ENCODE measurements at regions not wholly inside any gene's neighbourhood (a gene's known extent, or its start where the extent isn't known, plus 50 kb on each side); places are given as distances from the start of the nearest gene placed in this dataset.

DNA sequence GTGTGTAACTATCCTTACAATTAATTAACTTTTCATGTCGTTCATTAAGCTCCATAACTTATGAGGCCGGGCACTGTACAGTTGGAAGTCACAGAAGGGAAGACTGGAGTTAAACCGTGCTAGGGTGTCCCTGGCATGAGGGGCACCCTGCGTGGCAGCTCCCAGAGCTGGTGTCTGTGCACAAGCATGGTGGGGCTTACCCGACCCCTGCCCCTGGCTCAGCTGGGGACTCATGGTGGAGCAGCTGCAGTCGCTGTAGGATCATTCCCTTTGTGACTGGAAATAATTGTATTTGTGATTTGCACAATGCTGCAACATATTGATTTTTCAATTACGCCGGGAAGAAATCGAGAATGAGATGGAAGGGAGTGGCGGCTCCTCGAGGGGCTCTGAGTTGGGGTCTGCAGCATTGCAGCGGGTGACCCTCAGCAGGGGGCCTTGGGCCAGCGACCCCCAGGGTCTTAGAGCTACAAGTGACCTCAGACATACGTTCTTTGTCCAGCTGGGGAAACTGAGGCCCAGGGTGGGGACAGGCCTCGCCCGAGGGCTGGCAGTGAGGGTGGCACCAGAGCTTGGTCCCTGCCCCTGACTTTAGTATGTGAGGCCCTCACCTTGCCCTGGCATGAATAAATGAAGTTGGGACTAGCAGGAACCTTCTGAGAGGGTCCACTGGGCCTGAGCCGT lies 125.4 kb downstream of the KIF26A start:
- no peak for TF ChIP-seq CTCF (IDR thresholded peaks at IDR 0.05)
- H3K27me3 ChIP-seq, result peaks cover 0 to 31% of the 10 kb centered on the region in 2 donors
- no peaks in the 10 kb centered on the region for H3K9me3 ChIP-seq
- no peaks in the 10 kb centered on the region for H3K4me1 ChIP-seq
- no peaks in the 10 kb centered on the region for H3K36me3 ChIP-seq
- H3K4me3 ChIP-seq, result no peak overlapping the region
- peak in 1 of 2 donors; percentile 46 for DNase-seq
- no peak overlapping the region for H3K27ac ChIP-seq
- intact Hi-C loops (cut with DNase I; ENCODE audit: low total_unique reads), result no loop called here

GRCh38 chr14:104264495-104265265 lies 126.3 kb downstream of the KIF26A start:
- Histone ChIP-seq H3K27ac (no peak overlapping the region), H3K9me3 (no peaks in the 10 kb centered on the region), H3K4me3 (no peak overlapping the region), H3K4me1 (no peaks in the 10 kb centered on the region), H3K27me3 (peaks cover 0 to 34% of the 10 kb centered on the region in 2 donors), H3K36me3 (no peaks in the 10 kb centered on the region)
- peak in 1 of 2 donors; percentile 59 for DNase-seq
- intact Hi-C loops (cut with DNase I; ENCODE audit: low total_unique reads), result no loop called here
- TF ChIP-seq CTCF (IDR thresholded peaks at IDR 0.05), result no peak

GRCh38 chr14:104265918-104266630 lies 127.7 kb downstream of the KIF26A start:
- H3K36me3 ChIP-seq, result no peaks in the 10 kb centered on the region
- no peak for TF ChIP-seq CTCF (IDR thresholded peaks at IDR 0.05)
- no peaks in the 10 kb centered on the region for H3K4me1 ChIP-seq
- no peak overlapping the region for H3K4me3 ChIP-seq
- H3K27me3 ChIP-seq, result peaks cover 0 to 36% of the 10 kb centered on the region in 2 donors
- intact Hi-C loops (cut with DNase I; ENCODE audit: low total_unique reads), result no loop called here
- no peak overlapping the region for H3K27ac ChIP-seq
- H3K9me3 ChIP-seq, result no peaks in the 10 kb centered on the region
- DNase-seq, result peak in 1 of 2 donors; percentile 42

DNA sequence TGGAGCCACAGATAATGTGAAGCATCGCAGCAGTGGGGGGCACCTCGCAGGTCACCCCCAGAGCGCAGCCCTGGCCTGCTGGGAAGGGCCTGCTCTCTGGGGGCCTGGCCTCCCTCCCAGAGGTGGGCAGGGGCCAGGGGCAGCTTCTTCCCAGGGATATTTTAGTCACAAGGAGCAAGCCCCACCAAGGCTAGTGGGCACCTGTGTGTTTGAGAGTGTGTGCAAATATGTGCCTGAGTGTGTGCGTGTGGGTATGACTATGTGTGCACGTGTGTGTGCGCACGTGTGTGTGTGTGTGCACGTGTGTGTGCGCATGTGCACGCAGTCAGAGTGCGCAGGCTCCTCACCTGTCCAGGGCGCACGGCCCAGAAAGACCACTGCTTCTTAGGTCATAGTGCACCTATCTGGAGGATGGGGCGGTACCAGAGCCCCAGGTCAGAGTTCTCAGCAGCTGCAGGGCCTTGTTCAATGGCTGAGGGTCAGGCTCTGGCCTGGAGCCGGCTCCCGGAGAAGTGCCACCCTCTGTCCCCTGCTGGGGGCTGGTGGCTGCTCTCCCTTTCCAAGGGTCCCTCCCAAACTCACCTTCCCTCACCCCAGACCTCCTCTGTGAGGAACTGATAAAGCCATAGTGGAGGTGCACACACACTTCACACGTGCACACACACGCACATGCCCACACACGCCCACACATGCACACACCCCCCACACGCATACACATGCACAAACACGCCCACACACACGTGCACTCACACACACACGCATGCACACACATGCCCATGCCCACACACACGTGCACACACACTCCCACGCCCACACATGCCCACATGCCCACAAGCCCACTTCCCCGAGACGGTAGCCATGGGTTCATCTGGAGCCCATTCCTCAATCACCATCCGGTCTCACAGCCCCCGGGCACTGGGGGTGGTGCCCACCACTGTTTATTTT lies 128.5 kb downstream of the KIF26A start:
- Histone ChIP-seq H3K9me3 (no peaks in the 10 kb centered on the region), H3K27ac (no peak overlapping the region), H3K4me1 (no peaks in the 10 kb centered on the region), H3K27me3 (peaks cover 0 to 36% of the 10 kb centered on the region in 2 donors), H3K4me3 (no peak overlapping the region), H3K36me3 (no peaks in the 10 kb centered on the region)
- intact Hi-C loops (cut with DNase I; ENCODE audit: low total_unique reads), result no loop called here
- DNase-seq, result peak in 1 of 2 donors; percentile 32
- no peak for TF ChIP-seq CTCF (IDR thresholded peaks at IDR 0.05)

GRCh38 chr14:104267895-104268294 lies 129.5 kb downstream of the KIF26A start:
- Histone ChIP-seq H3K4me3 (no peak overlapping the region), H3K9me3 (no peaks in the 10 kb centered on the region), H3K4me1 (no peaks in the 10 kb centered on the region), H3K27ac (no peak overlapping the region), H3K36me3 (no peaks in the 10 kb centered on the region), H3K27me3 (peaks cover 0 to 31% of the 10 kb centered on the region in 2 donors)
- DNase-seq, result no peak
- intact Hi-C loops (cut with DNase I; ENCODE audit: low total_unique reads), result no loop called here
- no peak for TF ChIP-seq CTCF (IDR thresholded peaks at IDR 0.05)

Measured in tibial artery (tissue), 4 donors.